HG03045 (cell line): ENCODE measurements at regions not wholly inside any gene's neighbourhood (a gene's known extent, or its start where the extent isn't known, plus 50 kb on each side); places are given as distances from the start of the nearest gene placed in this dataset.

ENCODE experiments used
- ATAC-seq: cut with Tn5 transposase; IDR thresholded peaks from one replicate; pipeline ENCODE4 v1.9.1; 2021; ENCODE audit warnings: mild to moderate bottlenecking, moderate library complexity; ENCODE audit not compliant: unreplicated experiment

DNA sequence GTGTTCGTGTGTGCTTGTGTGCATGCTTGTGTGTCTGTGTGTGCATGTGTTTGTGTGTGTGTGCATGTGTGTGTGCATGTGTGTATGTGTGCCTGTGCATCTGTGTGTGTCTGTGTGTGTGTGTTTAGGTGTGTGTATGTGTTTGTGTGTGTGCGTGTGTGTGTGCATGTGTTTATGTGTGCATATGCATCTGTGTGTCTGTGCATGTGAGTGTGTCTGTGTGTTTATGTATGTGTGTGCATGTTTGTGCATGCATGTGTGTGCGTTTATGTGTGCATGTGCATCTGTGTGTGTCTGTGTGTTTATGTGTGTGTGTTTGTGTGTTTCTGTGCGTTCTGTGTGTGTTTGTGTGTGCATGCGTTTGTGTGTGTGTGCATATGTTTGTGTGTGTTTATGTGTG, 106.6 kb upstream of the TNRC6C start:
- no peak for ATAC-seq

DNA sequence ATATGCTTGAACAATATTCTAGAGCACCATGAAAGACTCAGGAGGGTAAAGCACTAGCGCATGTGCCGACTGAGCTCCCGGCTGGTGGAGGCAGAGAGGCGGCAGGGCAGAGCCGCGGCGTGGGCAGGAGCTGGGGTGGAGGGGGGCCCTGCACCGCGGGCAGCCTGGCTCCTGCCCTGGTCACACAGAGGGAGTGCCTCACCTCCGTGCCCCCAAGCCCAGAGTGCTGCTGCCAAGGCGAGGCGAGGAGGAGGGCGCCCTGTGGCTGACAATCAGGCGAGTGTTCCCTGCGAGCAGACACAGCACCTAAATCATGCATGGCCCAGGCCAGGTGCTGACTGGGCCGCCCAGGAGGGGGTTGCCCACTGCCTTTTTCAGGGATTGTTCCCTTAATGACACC, 105.8 kb upstream of the TNRC6C start:
- no peak for ATAC-seq

DNA sequence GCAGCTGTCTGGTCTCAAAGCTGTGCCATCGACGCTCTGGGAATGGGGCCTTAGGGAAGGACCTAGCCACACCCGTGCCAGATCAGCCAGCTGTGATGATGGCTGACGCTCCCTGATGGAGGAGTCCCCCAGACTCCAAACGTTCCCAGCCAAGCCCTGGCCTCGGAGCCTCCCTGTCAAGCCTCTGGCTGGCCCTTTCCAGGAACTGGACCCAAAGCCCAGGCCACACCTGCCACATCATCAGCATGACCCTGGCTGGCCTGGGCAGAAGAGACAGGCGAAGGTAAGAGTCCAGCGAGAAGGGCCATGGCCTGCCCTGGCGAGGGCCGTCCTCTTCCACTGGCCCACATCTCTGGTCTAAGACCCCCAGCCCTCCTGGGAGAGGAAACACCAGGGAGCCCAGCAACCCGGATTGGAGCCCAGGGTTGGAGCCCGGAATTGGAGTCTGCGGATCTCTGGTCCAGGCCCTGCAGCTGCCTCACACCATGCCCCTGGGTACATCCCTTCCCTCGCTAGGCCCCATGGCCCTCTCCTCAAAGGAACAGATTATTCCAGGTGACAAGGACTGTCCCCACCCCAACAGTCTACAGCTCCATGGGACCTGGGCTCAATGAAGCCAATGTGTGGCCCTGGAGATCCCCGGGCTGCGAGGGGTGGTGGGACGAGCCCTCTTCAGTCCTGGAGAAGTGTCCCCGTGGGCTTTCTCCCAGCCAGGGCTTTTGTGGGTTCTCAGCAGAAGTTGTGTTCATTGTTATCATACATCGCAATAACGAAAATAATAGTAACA, 105.1 kb upstream of the TNRC6C start:
- no peak for ATAC-seq

DNA sequence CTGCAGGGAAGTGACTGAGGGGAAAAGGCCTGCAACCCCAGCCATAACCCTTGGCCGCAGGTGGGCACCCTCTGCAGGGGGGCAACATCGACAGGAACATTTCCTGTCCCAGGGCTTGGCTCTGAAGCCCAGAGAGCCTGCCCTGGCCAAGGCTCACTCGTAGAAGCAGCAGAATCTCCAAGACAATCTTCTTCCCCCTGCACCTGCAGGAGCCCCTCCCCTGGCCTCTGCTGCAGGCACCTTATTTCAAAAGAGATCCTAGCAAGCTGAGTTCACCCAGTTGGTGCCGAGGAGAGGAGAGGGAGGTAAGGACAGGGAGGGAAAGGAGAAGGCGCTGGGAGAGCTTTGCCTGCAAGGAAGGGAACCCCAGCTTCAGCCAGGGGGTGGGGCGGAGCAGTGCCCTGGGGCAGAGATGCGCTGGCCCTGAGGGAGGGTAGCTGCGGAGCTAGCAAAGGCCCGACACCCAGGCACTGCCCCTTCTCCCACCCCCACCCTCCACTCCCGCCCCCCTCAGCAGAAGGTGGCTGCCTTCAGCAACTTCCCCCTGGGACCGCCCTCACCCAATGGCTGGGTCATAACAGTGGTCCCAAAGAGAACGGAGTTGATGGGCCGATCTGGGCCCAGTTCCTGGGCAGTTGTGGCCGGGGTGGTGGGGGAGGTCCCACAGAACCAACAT, 104.3 kb upstream of the TNRC6C start:
- ATAC-seq: no peak

DNA sequence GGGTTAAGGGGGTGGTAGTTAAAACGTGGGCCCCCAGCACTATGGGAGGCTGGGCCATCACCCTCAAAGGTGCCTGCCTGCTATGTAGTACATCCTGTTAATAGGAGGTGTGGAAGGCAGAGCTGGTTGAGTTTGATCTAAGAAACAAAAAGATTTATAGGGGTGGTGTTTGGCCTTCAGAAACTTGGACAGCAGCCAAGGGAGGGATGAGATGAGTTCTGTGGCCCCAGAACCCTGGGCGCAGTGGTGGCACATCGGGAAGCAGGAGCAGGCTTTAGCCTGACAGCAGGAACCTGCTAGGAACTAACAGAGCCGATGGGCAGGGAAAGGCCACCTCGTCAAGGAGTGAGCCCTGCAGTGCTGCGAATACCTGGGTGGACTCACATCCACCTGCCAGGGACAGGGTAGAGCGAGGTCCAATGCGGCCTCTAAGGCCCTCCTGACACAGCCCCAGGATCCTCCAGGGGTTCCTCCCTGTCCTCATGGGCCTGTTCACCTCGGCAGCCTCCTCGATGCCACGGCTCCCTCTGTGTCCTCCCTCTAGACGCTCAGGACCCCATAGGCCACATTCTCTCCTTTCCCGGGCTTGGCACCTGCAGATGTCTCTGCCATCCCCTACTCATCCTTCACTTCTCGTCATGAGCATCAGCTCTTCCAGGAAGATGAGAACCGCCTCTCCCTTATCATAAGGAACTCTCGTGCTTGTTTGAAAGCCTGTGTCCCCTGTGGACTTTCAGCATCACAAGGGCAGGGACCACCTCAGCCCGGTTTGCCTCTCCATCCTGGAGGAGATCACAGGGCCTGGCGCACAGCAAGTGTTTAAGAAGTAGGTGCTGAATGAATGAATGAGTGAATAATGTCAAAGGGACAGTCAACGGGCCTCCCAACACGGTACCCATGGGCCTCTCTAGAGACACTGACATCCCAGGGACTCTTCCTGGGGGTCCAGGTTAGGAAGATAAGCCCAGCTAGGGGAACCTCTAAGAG, 103.5 kb upstream of the TNRC6C start:
- ATAC-seq: no peak

DNA sequence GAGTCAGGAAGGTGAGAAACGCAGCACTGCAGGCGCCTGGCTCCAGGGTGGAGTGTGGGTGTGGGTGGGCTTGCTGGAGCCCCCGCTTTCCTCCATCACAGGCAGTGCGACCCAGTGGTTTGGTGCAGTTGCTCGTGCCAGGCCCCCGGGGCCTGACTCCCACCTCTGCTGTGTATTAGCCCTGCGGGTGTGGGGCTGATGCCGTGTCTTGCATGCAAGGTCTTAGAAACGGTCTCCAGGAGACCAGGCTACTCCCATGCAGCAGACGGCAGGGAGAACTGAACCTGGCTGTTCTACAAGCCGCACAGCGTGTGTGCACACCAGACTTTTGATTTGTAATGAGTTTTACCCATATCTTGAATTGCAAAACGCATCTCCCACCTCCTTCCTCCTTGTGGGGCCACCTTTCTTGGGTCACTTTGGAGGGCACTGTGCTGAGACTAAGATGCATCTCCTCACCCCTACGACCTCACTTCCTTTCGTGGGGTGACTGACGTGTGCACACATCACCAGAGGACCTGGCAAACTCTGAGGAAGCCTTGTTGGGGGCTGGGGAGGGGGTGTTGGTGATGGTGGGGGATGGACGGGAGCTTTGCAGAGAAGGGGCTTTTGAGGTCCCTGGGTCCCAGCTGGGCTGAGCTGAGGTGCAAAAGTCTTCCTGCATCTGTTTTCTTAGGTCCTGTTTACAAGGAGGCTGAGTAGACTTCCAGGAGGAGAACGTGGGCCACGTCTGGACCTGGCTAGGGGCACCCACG, 101.8 kb upstream of the TNRC6C start:
- ATAC-seq: no peak

DNA sequence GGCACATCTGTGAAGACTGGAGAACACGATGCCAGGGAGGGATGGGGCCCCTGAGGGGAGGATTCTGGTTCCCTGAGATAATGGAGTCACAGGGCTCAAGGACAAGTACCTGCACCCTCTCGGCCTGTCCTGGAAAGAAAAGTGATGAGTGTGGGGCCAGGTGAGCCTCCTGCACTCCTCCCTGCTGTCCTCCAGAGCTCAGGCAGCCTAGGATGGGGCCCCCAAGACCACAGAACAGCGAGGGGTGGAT, 101.3 kb upstream of the TNRC6C start:
- ATAC-seq: no peak

DNA sequence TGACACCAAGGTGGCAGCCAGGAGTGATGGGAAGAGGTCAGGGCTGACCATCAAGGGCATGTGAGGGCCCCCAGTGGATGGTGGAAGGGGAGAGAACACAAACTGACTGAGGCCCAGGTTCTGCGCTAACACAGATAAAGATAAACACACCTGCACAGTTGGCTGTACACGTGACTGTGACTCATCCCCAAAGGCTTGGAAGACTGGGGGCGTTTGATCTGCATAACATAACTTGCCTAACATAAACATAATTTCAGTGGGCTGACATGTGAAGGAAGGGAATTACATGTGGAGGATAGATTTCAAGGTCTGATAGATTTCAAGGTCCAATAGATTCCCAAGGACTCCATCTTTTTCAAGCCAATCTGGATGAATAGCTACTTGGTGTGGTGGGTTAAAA, 100.9 kb upstream of the TNRC6C start:
- no peak for ATAC-seq

DNA sequence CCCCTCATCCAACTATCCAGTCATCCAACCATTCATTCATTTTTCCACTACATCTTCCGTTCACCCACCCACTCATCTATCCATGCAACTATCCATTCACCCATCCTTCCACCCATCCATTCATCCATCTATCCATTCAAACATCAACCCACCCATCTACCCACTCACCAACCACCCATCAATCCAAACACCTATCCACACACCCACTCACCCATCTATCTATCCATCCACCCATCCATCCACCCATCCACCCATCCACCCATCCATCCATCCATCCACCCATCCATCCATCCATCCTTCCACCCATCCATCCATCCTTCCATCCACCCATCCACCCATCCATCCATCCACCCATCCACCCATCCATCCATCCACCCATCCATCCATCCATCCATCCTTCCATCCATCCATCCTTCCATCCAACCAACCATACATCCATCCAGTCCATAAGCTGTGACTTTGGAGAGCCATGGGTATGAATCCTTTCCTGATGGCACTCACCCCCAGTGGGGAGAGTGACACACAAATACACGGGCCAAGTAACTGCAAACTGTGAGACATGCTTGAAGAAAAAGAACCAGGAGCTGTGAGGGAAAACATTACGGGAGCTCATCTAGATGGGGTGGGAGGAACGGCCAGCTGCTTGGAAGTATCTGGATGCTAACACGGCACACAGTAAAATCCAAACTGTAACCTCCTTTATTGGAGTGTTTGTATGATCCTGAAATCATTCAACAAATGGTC, 100.0 kb upstream of the TNRC6C start:
- no peak for ATAC-seq

DNA sequence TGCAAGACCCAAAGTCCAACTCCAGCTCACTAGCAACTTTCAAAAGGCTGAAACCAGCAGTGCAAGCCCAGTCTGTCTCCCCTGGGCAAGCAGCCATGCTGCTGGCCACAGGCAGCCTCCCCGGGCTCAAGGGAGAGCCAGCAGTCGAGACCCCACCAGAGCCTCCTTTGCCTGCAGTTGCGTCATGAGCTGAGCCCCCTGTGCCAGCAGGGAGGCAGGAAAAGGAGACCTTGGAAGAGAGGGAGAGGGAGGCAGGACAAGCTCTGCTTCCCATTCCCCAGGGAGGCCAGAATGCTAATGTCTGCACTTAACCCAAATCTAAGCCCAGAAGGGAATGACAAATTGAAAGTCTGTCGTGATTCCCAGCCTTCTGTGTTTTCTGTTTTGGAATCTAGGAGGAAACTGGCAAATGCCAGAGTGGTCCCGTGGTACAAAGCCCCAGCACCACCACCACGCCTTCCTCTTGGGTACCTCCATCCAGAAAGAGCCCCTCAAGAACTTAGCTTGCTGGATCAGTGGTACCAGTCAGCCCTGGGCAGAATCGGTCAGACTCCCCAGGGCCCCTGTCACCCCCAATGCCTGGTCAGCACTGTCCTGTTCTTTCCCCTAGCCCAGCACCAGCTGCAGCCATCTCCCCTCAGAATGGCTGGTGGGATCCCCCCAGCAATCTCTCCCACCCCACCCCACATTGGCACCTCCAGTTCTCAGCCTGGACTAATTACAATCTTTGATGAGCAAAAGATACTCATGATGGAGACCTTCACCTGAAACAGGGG, 99.3 kb upstream of the TNRC6C start:
- ATAC-seq: no peak

DNA sequence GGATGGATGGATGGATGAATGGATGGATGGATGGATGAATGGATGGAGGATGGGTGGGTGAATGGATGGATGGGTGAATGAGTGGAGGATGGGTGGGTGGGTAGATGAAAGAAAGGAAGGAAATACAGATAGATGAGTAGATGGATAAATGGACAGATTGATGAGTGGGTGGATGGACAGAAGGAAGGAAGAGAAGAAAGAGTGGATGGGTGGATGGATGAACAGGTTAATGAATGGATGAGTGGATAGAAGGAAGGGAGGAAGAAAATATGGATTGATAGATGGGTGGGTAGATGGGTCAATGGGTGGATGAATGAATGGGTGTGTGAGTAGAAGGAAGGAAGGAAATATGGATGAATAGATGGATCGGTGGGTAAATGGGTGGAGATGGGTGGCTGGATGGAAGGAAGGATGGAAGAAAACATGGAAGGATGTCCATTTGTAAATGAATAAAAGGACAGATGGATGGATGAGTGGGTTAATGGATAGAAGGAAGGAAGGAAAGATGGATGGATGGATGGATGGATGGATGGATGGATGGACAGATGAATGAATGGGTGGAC, 97.3 kb upstream of the TNRC6C start:
- ATAC-seq: no peak

DNA sequence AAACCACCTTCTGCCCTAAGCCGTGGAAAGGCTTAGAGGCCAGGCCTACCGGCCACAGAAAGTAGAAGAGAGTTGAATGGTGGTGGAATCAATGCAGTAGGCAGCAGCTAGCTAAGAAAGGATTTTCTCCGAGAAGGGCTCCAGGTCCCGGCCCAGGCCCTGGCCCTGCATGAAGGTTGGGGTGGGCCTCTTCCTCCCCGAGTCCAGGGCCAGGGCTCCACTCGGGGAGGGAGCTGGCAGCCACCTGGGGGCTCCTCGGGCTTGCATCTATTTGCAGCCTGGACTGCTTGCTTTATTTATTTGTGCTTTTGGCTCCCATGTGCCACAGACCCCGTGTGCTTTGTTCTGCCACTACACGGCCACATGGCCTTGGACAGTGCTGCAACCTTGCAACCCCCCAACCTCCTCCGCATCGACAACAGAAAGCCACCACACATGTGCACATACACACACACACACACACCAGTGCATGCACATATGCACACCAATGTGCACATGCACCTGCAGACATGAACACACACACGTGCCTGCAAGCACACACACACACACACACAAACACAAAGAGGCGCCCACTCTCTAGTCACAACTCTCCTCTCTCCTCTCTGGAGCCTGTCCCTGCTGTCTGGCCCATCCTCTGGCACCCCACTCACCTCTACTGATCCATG, 96.4 kb upstream of the TNRC6C start:
- ATAC-seq: no peak

DNA sequence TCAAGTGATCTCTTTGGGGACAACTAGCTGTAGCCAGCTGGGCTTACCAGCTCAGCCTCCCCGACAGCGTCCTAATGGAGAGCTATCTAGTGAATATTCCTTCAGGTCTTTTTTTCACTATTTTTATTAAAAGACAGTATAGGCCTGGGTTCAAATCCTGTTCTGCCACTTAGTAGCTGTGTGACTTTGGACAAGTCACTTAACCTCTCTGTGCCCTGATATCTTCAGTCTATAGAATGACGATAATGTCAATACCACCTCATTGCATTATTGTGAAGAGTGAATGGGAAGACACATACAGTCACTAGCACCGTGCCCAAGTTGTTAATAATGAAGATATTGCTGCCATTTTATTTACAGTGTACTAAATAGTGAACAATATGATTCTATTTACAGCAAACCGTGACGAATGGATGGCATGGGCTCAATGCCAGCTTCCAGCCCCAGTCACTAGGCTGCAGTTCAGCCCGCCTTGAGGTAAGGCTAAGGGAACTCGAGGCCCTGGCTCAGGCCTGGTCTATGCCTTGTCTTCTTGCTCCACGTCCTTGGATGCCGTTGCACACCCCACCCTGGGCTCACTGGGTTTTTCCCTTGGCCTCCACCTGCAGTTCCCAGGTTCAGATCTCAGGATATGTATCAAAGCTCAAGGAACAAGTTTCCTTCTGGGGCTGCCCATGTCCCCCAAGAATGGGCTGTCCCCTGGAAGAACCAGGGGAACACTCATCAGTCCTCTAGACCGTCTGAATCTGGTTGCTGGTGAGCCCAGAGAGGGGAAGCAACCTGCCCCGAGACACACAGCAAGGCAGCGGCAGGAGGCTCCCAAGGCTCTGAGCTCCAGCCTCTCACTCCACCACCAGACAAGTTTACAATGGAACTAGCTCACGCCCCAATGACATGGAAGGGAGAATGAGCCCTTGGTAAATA, 95.4 kb upstream of the TNRC6C start:
- no peak for ATAC-seq

DNA sequence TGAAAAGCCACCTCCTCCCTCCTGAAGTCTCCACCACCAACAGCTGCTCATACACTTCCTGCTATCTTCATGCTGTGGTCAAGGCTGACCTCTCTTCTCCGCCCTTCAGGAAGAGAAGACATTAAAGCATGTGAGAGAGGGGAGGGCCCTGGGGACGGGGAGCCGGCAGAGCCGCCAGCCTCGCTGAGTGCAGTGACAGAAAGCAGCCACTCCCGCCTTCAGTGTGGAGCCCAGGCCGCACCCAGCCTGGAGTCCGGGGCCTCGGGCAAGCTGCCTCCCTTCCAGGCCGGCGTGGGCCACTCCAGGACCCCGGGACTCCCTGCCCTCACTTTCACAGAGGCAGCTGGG, 94.7 kb upstream of the TNRC6C start:
- ATAC-seq: no peak

DNA sequence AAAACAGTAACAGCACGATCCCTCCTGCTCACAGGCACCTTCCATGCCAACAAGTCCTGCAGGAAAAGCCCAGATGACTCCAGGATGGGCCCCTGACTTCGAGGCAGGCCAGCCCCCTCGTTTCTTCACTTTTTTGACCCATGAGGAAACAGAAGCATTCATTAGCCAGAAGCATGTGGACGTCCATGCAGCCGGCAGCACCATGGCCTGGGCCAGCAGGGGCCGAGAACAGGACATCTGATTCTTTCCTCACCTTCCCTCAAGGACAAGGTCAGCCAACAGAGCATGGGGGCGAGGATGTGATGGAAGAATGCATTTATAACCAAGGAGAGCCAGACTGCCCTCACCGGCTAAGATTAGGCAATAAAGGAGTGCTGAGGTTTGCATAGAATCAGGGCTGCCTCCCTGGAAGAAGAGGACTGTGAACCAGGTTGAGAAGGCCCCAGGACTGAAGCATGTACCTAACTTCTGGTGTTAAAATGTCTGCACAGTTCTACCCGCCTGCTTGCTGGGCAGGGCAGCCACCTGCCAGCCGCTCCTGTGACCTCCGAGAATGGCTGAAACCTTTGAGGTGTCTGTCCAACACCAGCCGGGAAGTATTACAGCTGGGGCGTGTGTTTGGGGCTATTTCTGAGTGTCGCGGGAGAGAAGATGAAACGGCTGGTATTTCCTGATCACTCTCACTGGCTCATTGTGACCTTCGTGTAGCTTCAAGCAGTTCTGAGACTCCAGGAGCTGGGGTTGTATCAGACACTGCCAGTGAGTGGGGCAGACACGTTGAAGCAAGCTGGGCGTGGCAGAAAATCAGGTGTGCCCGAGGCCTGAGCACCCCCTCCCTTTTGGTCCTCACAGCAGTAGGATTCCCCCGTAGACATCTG, 94.0 kb upstream of the TNRC6C start:
- no peak for ATAC-seq

DNA sequence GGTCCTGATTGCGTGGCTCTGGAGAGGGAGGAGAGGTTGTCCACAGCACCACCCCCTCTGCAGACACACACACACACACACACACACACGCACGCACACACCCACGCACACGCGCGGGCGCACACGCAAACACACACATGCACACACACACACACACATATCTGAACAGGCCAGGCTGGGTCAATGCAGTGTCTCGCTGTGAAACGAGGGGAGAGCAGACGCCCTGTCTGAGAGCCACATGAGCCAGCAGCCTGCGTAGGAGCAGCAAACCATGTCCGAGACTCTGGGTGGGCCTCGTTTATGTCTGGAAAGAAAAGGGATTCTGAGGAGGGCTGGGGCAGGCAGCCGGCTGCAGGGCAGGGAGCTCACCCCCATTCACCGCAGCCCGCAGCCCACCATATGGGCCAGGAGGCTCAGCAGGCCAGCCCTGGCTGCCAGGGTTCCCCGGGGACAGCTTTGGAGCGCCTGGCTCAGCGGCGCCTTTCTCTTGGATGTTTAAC, 93.3 kb upstream of the TNRC6C start:
- no peak for ATAC-seq

DNA sequence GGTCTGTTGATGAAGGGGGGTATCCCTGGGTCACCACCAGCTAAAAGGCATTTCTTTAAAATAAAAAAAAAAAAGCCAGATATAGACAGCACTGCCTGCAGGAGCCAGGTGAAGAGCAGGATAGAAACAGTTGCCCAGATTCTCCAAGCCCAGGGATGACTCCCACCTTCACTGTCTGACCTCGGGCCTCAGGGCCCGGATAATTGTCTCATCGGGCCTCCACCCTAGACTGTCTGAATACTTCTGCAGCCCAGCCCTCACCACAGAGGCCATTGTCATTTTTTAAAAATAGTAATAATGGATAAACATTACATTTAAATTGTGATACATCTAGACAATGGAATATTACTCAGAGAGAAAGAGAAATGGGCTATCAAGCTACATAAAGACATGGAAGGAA, 92.8 kb upstream of the TNRC6C start:
- ATAC-seq: no peak
